Calu3 (cell line): ENCODE measurements at regions not wholly inside any gene's neighbourhood (a gene's known extent, or its start where the extent isn't known, plus 50 kb on each side); places are given as distances from the start of the nearest gene placed in this dataset.

ENCODE experiments used
- BruUV-seq: library from RNA; stranded (reverse); fragments of 400-500 nt; replicated peaks from 2 replicates; lab custom pipeline; 2021; lab: Mats Ljungman, UMichigan
- CTCF ChIA-PET: fragments of 300-600 bp; sonication (Branson Sonifier 250); formaldehyde crosslinking; loops from one replicate; lab custom pipeline; 2022; ENCODE audit warnings: antibody characterized with exemption; lab: Charles Lee
- DNase-seq: peaks from one replicate; pipeline ENCODE4 v3.0.0; 2022
- H3K27ac Mint-ChIP-seq: one replicate; pipeline ENCODE4 v1.8.0; 2022; ENCODE audit warnings: mixed read lengths; ENCODE audit not compliant: unreplicated experiment
- H3K27me3 Mint-ChIP-seq: one replicate; pipeline ENCODE4 v1.8.0; 2022; ENCODE audit warnings: mixed read lengths; ENCODE audit not compliant: unreplicated experiment
- H3K36me3 Mint-ChIP-seq: one replicate; pipeline ENCODE4 v1.8.0; 2022; ENCODE audit warnings: mild to moderate bottlenecking, moderate library complexity, mixed read lengths; ENCODE audit not compliant: insufficient read depth, unreplicated experiment
- H3K4me1 Mint-ChIP-seq: one replicate; pipeline ENCODE4 v1.8.0; 2022; ENCODE audit warnings: mild to moderate bottlenecking, low read depth, mixed read lengths; ENCODE audit not compliant: unreplicated experiment
- H3K4me3 Mint-ChIP-seq: one replicate; pipeline ENCODE4 v1.8.0; 2022; ENCODE audit warnings: mild to moderate bottlenecking, low read depth, moderate library complexity, mixed read lengths; ENCODE audit not compliant: unreplicated experiment
- H3K9me3 Mint-ChIP-seq: one replicate; pipeline ENCODE4 v1.8.0; 2022; ENCODE audit warnings: low read depth, mixed read lengths; ENCODE audit not compliant: unreplicated experiment
- CTCF ChIP-seq: fragments of 200-600 bp; IDR thresholded peaks from one replicate; pipeline ENCODE4 v1.8.0; 2022; ENCODE audit warnings: antibody characterized with exemption; ENCODE audit not compliant: unreplicated experiment
- intact Hi-C: fragments of 100-400 bp; cut with micrococcal nuclease; formaldehyde crosslinking; loops from one replicate; pipeline ENCODE4 v1.10.0; 2022; ENCODE audit not compliant: unreplicated experiment

GRCh38 chr20:7291946-7292345, 524.5 kb downstream of the BMP2 start:
- CTCF ChIA-PET: no interaction called here
- Mint-ChIP-seq H3K9me3 (no peaks in the 10 kb centered on the region), H3K4me3 (no peak overlapping the region), H3K36me3 (no peaks in the 10 kb centered on the region), H3K27me3 (no peaks in the 10 kb centered on the region), H3K4me1 (peaks cover 14% of the 10 kb centered on the region), H3K27ac (no peak overlapping the region)
- intact Hi-C loops: no loop called here
- no peak for DNase-seq
- no TSS peak for BruUV-seq
- TF ChIP-seq CTCF: no peak

GRCh38 chr20:7294816-7295360, 527.4 kb downstream of the BMP2 start:
- intact Hi-C loops: no loop called here
- DNase-seq: no peak
- Mint-ChIP-seq H3K36me3 (no peaks in the 10 kb centered on the region), H3K27me3 (no peaks in the 10 kb centered on the region), H3K4me3 (no peak overlapping the region), H3K27ac (no peak overlapping the region), H3K9me3 (peaks cover 2% of the 10 kb centered on the region), H3K4me1 (peaks cover 14% of the 10 kb centered on the region)
- CTCF ChIA-PET: no interaction called here
- no TSS peak for BruUV-seq
- TF ChIP-seq CTCF: no peak

- Mint-ChIP-seq H3K36me3 (no peaks in the 10 kb centered on the region), H3K4me1 (no peaks in the 10 kb centered on the region), H3K27me3 (no peaks in the 10 kb centered on the region), H3K4me3 (no peak overlapping the region), H3K9me3 (peaks cover 2% of the 10 kb centered on the region), H3K27ac (no peak overlapping the region)
- CTCF ChIA-PET: no interaction called here
- BruUV-seq: no TSS peak
- DNase-seq: no peak
- intact Hi-C loops: no loop called here
- TF ChIP-seq CTCF: no peak
Observed at GRCh38 chr20:7301807-7302206, 534.3 kb downstream of the BMP2 start.

GRCh38 chr20:7302250-7302649, 534.8 kb downstream of the BMP2 start:
- CTCF ChIA-PET: no interaction called here
- Mint-ChIP-seq H3K4me1 (no peaks in the 10 kb centered on the region), H3K27me3 (no peaks in the 10 kb centered on the region), H3K27ac (no peak overlapping the region), H3K9me3 (peaks cover 2% of the 10 kb centered on the region), H3K36me3 (no peaks in the 10 kb centered on the region), H3K4me3 (no peak overlapping the region)
- DNase-seq: no peak
- no peak for TF ChIP-seq CTCF
- BruUV-seq: no TSS peak
- intact Hi-C loops: no loop called here
